Neuronal stem cell (in vitro differentiated cells): ENCODE measurements at regions not wholly inside any gene's neighbourhood (a gene's known extent, or its start where the extent isn't known, plus 50 kb on each side); places are given as distances from the start of the nearest gene placed in this dataset.

ENCODE experiments used
- DNase-seq: peaks from one replicate; pipeline ENCODE4 v3.0.0-alpha.2; 2013; ENCODE audit warnings: low spot score
- H2AFZ ChIP-seq: one replicate; pipeline ENCODE4 v1.6.1; 2013; ENCODE audit warnings: mild to moderate bottlenecking, low read length, inconsistent platforms
- H2AK5ac ChIP-seq: 2 replicates; pipeline ENCODE4 v1.6.1; 2013; ENCODE audit warnings: low read depth, mild to moderate bottlenecking, inconsistent platforms, low read length, moderate library complexity, mixed read lengths
- H2BK120ac ChIP-seq: 2 replicates; pipeline ENCODE4 v1.6.1; 2013; ENCODE audit warnings: low read depth, mild to moderate bottlenecking, inconsistent platforms, low read length, moderate library complexity, mixed read lengths
- H2BK12ac ChIP-seq: one replicate; pipeline ENCODE4 v1.6.1; 2013; ENCODE audit warnings: low read length, inconsistent platforms
- H2BK15ac ChIP-seq: 2 replicates; pipeline ENCODE4 v1.6.1; 2013; ENCODE audit warnings: mild to moderate bottlenecking, low read length, inconsistent platforms, mixed read lengths
- H2BK5ac ChIP-seq: one replicate; pipeline ENCODE4 v1.6.1; 2013; ENCODE audit warnings: inconsistent platforms, mild to moderate bottlenecking, low read length, moderate library complexity
- H3K14ac ChIP-seq: one replicate; pipeline ENCODE4 v1.6.1; 2013; ENCODE audit warnings: low read length, inconsistent platforms
- H3K18ac ChIP-seq: 2 replicates; pipeline ENCODE4 v1.6.1; 2013; ENCODE audit warnings: low read length, inconsistent platforms
- H3K23ac ChIP-seq: 2 replicates; pipeline ENCODE4 v1.6.1; 2013; ENCODE audit warnings: low read depth, mild to moderate bottlenecking, mixed read lengths, low read length, inconsistent platforms; ENCODE audit not compliant: poor library complexity
- H3K27ac ChIP-seq: replicated peaks from 3 replicates; pipeline ENCODE4 v1.5.1; 2013; ENCODE audit warnings: low read length, inconsistent platforms
- H3K27me3 ChIP-seq, 3 experiments: 2 replicates each; pipeline ENCODE4 v1.6.1; 2013; ENCODE audit warnings: low read length in 3 of 3, mild to moderate bottlenecking in 2 of 3, inconsistent platforms in 1 of 3, low read depth in 1 of 3, mixed read lengths in 1 of 3, moderate library complexity in 1 of 3; ENCODE audit not compliant: control insufficient read depth in 3 of 3, insufficient read depth in 3 of 3
- H3K36me3 ChIP-seq, 2 donors: replicated peaks in 1 of 2; 2 replicates each; pipeline ENCODE4 v1.6.1; 2013; ENCODE audit warnings: low read length in 2 of 2; ENCODE audit not compliant: control insufficient read depth in 2 of 2, insufficient read depth in 2 of 2
- H3K4ac ChIP-seq: 2 replicates; pipeline ENCODE4 v1.6.1; 2013; ENCODE audit warnings: inconsistent platforms, mild to moderate bottlenecking, low read length, moderate library complexity
- H3K4me1 ChIP-seq, 2 donors: 1 replicate in 1 of 2; 2 replicates in 1 of 2; pipeline ENCODE4 v1.6.1; 2013; ENCODE audit warnings: low read length in 2 of 2, low read depth in 1 of 2; ENCODE audit not compliant: control insufficient read depth in 2 of 2, insufficient read depth in 1 of 2
- H3K4me2 ChIP-seq: one replicate; pipeline ENCODE4 v1.6.1; 2013; ENCODE audit warnings: mild to moderate bottlenecking, low read length, inconsistent platforms; ENCODE audit not compliant: insufficient read depth, poor library complexity, severe bottlenecking
- H3K4me3 ChIP-seq, 2 donors: 2 replicates each; pipeline ENCODE4 v1.5.1; 2013; ENCODE audit warnings: low read length in 2 of 2, mild to moderate bottlenecking in 2 of 2, inconsistent platforms in 1 of 2, moderate library complexity in 1 of 2
- H3K79me1 ChIP-seq: one replicate; pipeline ENCODE4 v1.6.1; 2013; ENCODE audit warnings: low read depth, mild to moderate bottlenecking, inconsistent platforms, low read length, moderate library complexity
- H3K9ac ChIP-seq: one replicate; pipeline ENCODE4 v1.6.1; 2013; ENCODE audit warnings: mild to moderate bottlenecking, low read depth, low read length, inconsistent platforms; ENCODE audit not compliant: poor library complexity
- H3K9me3 ChIP-seq, 2 donors: replicated peaks in 1 of 2; 2 replicates each; pipeline versions ENCODE3 to v1.6.1; 2013; ENCODE audit warnings: low read length in 2 of 2, mild to moderate bottlenecking in 2 of 2, inconsistent platforms in 1 of 2, low read depth in 1 of 2, mixed read lengths in 1 of 2, moderate library complexity in 1 of 2; ENCODE audit not compliant: control insufficient read depth in 2 of 2, insufficient read depth in 1 of 2
- H4K8ac ChIP-seq: one replicate; pipeline ENCODE4 v1.6.1; 2013; ENCODE audit warnings: low read depth, mild to moderate bottlenecking, inconsistent platforms, low read length, moderate library complexity
- H4K91ac ChIP-seq: one replicate; pipeline ENCODE4 v1.6.1; 2013; ENCODE audit warnings: low read length, low read depth, mild to moderate bottlenecking, inconsistent platforms; ENCODE audit not compliant: poor library complexity
- WGBS, 2 donors: extraction: QIAGEN DNeasy Blood & Tissue Kit; methylation state at CpG; one replicate each; pipeline ENCODE4 v1.1.7; 2013; ENCODE audit warnings: missing lambda C conversion rate in 2 of 2, mixed read lengths in 1 of 2; ENCODE audit not compliant: insufficient read length in 2 of 2, insufficient replicate concordance in 1 of 2; ENCODE audit errors: extremely low coverage in 2 of 2; 5-methylcytosine and 5-hydroxymethylcytosine counted together

GRCh38 chr3:177764377-177764912 is 567.2 kb upstream of the TBL1XR1 start:
- no peak overlapping the region for H3K23ac ChIP-seq
- H3K4me1 ChIP-seq: peaks cover 3% of the 10 kb centered on the region in 2 donors
- no peaks in the 10 kb centered on the region for H3K79me1 ChIP-seq
- no peak overlapping the region for H2BK120ac ChIP-seq
- WGBS, 2 donors: no CpG with 5 or more reads among the region's 1 CpG
- H3K9ac ChIP-seq: no peak overlapping the region
- no peak overlapping the region for H2AFZ ChIP-seq
- no peaks in the 10 kb centered on the region for H3K36me3 ChIP-seq
- peaks cover 6 to 21% of the 10 kb centered on the region in 2 donors for H3K9me3 ChIP-seq
- no peak overlapping the region for H3K4me2 ChIP-seq
- no peak overlapping the region for H3K14ac ChIP-seq
- H3K27ac ChIP-seq: no peak overlapping the region
- H3K27me3 ChIP-seq: no peaks in the 10 kb centered on the region
- H2BK12ac ChIP-seq: no peak overlapping the region
- no peak overlapping the region for H4K8ac ChIP-seq
- H2BK15ac ChIP-seq: no peak overlapping the region
- no peak overlapping the region for H2AK5ac ChIP-seq
- H3K4me3 ChIP-seq: no peak overlapping the region
- H3K4ac ChIP-seq: no peak overlapping the region
- H2BK5ac ChIP-seq: no peak overlapping the region
- no peak overlapping the region for H3K18ac ChIP-seq
- no peak for DNase-seq
- no peak overlapping the region for H4K91ac ChIP-seq

GRCh38 chr3:177764933-177765332 is 567.7 kb upstream of the TBL1XR1 start:
- Histone ChIP-seq H3K9ac (no peak overlapping the region), H3K18ac (no peak overlapping the region), H2BK15ac (no peak overlapping the region), H2BK12ac (no peak overlapping the region), H3K23ac (no peak overlapping the region), H3K14ac (no peak overlapping the region), H3K27me3 (no peaks in the 10 kb centered on the region), H3K79me1 (no peaks in the 10 kb centered on the region), H2BK5ac (no peak overlapping the region), H3K27ac (no peak overlapping the region), H4K91ac (no peak overlapping the region), H3K4ac (no peak overlapping the region), H3K4me1 (peaks cover 3% of the 10 kb centered on the region in 2 donors), H2AFZ (no peak overlapping the region), H3K9me3 (peaks cover 6 to 26% of the 10 kb centered on the region in 2 donors), H2BK120ac (no peak overlapping the region), H2AK5ac (no peak overlapping the region), H3K36me3 (no peaks in the 10 kb centered on the region), H4K8ac (no peak overlapping the region), H3K4me3 (no peak overlapping the region), H3K4me2 (no peak overlapping the region)
- no peak for DNase-seq
- WGBS, 2 donors: no CpG with 5 or more reads among the region's 3 CpGs

- peaks cover 6 to 21% of the 10 kb centered on the region in 2 donors for H3K9me3 ChIP-seq
- H3K4ac ChIP-seq: no peak overlapping the region
- H3K79me1 ChIP-seq: no peaks in the 10 kb centered on the region
- peaks cover 2 to 15% of the 10 kb centered on the region in 2 donors for H3K4me1 ChIP-seq
- H4K91ac ChIP-seq: no peak overlapping the region
- no peak overlapping the region for H2AFZ ChIP-seq
- H3K4me3 ChIP-seq: no peak overlapping the region
- no peak for DNase-seq
- no peak overlapping the region for H4K8ac ChIP-seq
- H2BK15ac ChIP-seq: no peak overlapping the region
- H2BK12ac ChIP-seq: no peak overlapping the region
- no peak overlapping the region for H3K4me2 ChIP-seq
- no peak overlapping the region for H3K18ac ChIP-seq
- WGBS, 2 donors: no CpG with 5 or more reads among the region's 2 CpGs
- no peak overlapping the region for H2BK5ac ChIP-seq
- no peak overlapping the region for H3K23ac ChIP-seq
- no peak overlapping the region for H2BK120ac ChIP-seq
- H3K36me3 ChIP-seq: no peaks in the 10 kb centered on the region
- H3K27ac ChIP-seq: no peak overlapping the region
- H3K27me3 ChIP-seq: no peaks in the 10 kb centered on the region
- H3K9ac ChIP-seq: no peak overlapping the region
- no peak overlapping the region for H3K14ac ChIP-seq
- no peak overlapping the region for H2AK5ac ChIP-seq
Measured at GRCh38 chr3:177770383-177771230, 573.3 kb upstream of the TBL1XR1 start.

GRCh38 chr3:177771780-177772179 is 574.5 kb upstream of the TBL1XR1 start:
- DNase-seq: no peak
- Histone ChIP-seq H3K14ac (no peak overlapping the region), H3K23ac (no peak overlapping the region), H3K4ac (no peak overlapping the region), H2BK15ac (no peak overlapping the region), H2AFZ (no peak overlapping the region), H4K8ac (no peak overlapping the region), H4K91ac (no peak overlapping the region), H3K18ac (no peak overlapping the region), H3K36me3 (no peaks in the 10 kb centered on the region), H3K4me2 (no peak overlapping the region), H2BK120ac (no peak overlapping the region), H2BK12ac (no peak overlapping the region), H2BK5ac (no peak overlapping the region), H3K9me3 (peaks cover 6 to 21% of the 10 kb centered on the region in 2 donors), H3K4me1 (peaks cover 2 to 15% of the 10 kb centered on the region in 2 donors), H3K27me3 (no peaks in the 10 kb centered on the region), H3K79me1 (no peaks in the 10 kb centered on the region), H2AK5ac (no peak overlapping the region), H3K27ac (no peak overlapping the region), H3K9ac (no peak overlapping the region), H3K4me3 (no peak overlapping the region)
- no CpG with 5 or more reads among the region's 2 CpGs for WGBS, 2 donors
